Activated T-cell treated with anti-CD3 and anti-CD28 coated beads, Interleukin-2, amount 50 U/mL, for 72 hours (primary cell): ENCODE measurements at regions not wholly inside any gene's neighbourhood (a gene's known extent, or its start where the extent isn't known, plus 50 kb on each side); places are given as distances from the start of the nearest gene placed in this dataset.
A peak's percentile ranks its signal among the peaks of the same experiment; 100 is the strongest.

ENCODE experiments used
- ATAC-seq, 2 donors: fragments of 150-1000 bp; cut with Tn5 transposase; replicated peaks in 1 of 2; 2 replicates each; pipeline ENCODE4 v1.10.0; 2021; ENCODE audit warnings: moderate library complexity in 2 of 2, mild to moderate bottlenecking in 1 of 2
- DNase-seq, 2 donors: peaks; one replicate each; pipeline ENCODE4 v3.0.0; 2021 to 2022; ENCODE audit warnings: mixed read lengths in 1 of 2
- H3K27ac Mint-ChIP-seq: one replicate; pipeline ENCODE4 v1.8.0; 2022; ENCODE audit warnings: mild to moderate bottlenecking, moderate library complexity, mixed read lengths
- H3K27me3 Mint-ChIP-seq: one replicate; pipeline ENCODE4 v1.8.0; 2022; ENCODE audit warnings: low read depth, mixed read lengths
- H3K36me3 Mint-ChIP-seq, 2 donors: one replicate each; pipeline ENCODE4 v1.8.0; 2022; ENCODE audit warnings: mixed read lengths in 2 of 2, mild to moderate bottlenecking in 1 of 2; ENCODE audit not compliant: insufficient read depth in 2 of 2
- H3K4me1 Mint-ChIP-seq: one replicate; pipeline ENCODE4 v1.8.0; 2022; ENCODE audit warnings: low read depth, mixed read lengths
- H3K4me3 Mint-ChIP-seq, 2 donors: one replicate each; pipeline ENCODE4 v1.8.0; 2022; ENCODE audit warnings: mild to moderate bottlenecking in 2 of 2, mixed read lengths in 2 of 2, moderate library complexity in 2 of 2
- H3K9me3 Mint-ChIP-seq, 2 donors: one replicate each; pipeline ENCODE4 v1.8.0; 2022; ENCODE audit warnings: mixed read lengths in 2 of 2

DNA sequence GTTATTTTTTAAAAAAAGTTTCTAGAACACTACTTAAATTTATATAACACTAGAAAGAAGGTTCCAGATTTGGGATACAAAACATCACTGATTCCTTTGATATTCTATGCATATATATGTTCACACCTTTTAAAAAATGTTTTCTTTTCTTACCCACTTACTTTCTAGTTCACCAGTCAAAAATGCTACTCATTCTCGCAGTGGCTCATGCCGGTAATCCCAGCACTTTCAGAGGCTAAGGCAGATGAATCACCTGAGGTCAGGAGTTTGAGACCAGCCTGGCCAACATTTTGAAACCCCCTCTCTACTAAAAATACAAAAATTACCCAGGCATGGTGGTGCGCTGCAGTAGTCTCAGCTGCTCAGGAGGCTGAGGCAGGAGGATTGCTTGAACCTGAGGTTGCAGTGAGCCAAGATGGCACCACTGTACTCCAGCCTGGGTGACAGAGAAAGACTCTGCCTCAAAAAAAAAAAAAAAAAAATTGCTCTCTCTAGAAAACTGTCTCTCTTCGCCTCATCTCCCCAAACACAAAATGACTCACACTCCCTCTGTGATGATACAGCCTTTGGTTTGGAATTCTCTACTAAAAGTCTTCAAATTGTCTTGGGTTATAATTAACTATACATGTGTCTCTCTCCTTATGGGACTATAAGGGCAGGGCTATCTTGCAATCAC, 52.6 kb upstream of the TGFBR2 start:
- H3K36me3 Mint-ChIP-seq, result peaks cover 0 to 1% of the 10 kb centered on the region in 2 donors
- DNase-seq (peak; percentile 33 to 47), ATAC-seq (peak; percentile 77 to 79)
- no peaks in the 10 kb centered on the region for H3K27me3 Mint-ChIP-seq
- H3K4me3 Mint-ChIP-seq, result peak overlapping the region in 1 of 2 donors; percentile 1
- no peak overlapping the region for H3K27ac Mint-ChIP-seq
- H3K9me3 Mint-ChIP-seq, result no peaks in the 10 kb centered on the region
- H3K4me1 Mint-ChIP-seq, result peaks cover 22% of the 10 kb centered on the region

DNA sequence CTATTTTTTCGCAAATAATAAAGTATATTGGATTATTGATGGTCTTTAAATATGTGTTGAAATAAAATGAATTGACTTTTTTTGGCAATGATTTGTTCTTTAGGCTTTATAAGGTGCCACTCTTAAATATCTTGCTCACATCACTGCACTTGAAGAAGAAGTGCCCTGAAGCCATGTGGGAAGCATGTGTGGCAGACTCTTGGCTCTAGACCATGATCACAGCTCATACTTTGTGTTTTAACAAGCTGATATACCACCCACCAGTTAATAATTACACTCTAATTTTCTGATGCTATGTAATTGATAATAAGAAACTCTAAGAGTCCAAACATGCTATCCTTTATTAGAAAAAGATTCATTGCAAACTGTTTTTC, 52.1 kb upstream of the TGFBR2 start:
- Mint-ChIP-seq H3K27ac (no peak overlapping the region), H3K4me1 (peaks cover 22% of the 10 kb centered on the region), H3K9me3 (no peaks in the 10 kb centered on the region), H3K4me3 (peak overlapping the region in 1 of 2 donors; percentile 1), H3K27me3 (no peaks in the 10 kb centered on the region), H3K36me3 (peaks cover 0 to 1% of the 10 kb centered on the region in 2 donors)
- no peak for ATAC-seq
- DNase-seq, result no peak

DNA sequence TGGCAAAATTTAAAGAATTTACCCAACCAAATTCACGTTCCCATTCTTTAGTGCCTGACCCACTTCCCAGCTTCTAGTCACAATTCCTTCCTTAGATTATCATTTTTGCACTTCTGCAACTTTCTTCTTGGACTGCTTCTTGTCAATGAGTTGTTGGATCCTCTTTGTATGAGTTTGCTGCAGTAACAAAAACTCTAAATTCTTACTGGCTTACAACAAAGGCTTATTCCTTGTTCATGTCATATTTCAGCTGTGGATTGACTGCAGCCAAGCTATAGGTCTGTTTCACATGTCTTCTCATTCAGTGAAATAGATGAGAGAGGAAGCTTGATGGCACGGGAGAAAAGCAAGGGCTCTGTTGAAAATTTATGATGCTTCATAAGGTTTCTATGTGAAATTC, 50.4 kb upstream of the TGFBR2 start:
- Mint-ChIP-seq H3K4me1 (peaks cover 22% of the 10 kb centered on the region), H3K27ac (no peak overlapping the region), H3K36me3 (no peaks in the 10 kb centered on the region), H3K4me3 (no peak overlapping the region), H3K9me3 (no peaks in the 10 kb centered on the region), H3K27me3 (no peaks in the 10 kb centered on the region)
- ATAC-seq, result no peak
- DNase-seq, result no peak
